NB4 (cell line): ENCODE measurements at regions not wholly inside any gene's neighbourhood (a gene's known extent, or its start where the extent isn't known, plus 50 kb on each side); places are given as distances from the start of the nearest gene placed in this dataset.

Experiments used
- POLR2A ChIP-seq: IDR thresholded peaks from 2 replicates; pipeline ENCODE4 v1.6.1; 2011; ENCODE audit warnings: mild to moderate bottlenecking; ENCODE audit not compliant: insufficient read length; ENCODE audit errors: extremely low read depth
- TF ChIP-seq, protein P1 (sequence below): IDR thresholded peaks from 2 replicates; pipeline ENCODE4 v1.6.1; 2011; ENCODE audit warnings: low read depth, low read length
- TF ChIP-seq, protein P2 (sequence below): IDR thresholded peaks from one replicate; pipeline ENCODE4 v1.5.1; 2012; ENCODE audit warnings: low read depth, low read length

DNA sequence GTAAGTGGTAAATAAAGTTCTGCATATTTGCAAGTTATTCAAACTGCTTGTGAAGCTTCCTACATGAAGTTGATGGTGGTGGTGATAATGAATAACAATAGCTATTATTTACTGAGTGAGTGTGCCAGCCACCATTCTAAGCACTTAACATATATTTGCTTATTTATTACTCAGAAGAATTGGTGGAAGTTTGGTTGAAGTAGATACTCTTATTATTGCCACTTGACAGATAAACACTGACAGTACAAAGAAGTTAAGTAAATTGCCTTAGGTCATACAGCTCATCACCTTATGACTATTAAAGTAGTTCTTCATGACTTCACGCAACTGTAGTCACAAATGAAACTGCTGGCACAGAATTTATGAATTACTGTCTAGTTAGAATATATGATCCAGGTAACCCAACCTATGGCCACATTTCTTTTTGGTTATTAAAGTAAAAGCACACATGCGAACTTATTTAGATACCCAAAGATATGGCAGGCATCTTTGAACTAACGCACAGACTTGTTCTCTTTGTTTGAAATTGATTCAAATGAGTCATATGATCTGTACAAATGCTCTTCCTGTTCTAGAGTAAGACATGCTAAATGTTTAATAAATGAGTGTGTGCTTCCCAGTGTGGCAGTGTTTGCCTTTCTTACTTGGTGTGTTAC, 99.8 kb upstream of the NR2F2 start:
- TF ChIP-seq, protein P1, sequence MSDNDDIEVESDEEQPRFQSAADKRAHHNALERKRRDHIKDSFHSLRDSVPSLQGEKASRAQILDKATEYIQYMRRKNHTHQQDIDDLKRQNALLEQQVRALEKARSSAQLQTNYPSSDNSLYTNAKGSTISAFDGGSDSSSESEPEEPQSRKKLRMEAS = no peak
- TF ChIP-seq, protein P2, sequence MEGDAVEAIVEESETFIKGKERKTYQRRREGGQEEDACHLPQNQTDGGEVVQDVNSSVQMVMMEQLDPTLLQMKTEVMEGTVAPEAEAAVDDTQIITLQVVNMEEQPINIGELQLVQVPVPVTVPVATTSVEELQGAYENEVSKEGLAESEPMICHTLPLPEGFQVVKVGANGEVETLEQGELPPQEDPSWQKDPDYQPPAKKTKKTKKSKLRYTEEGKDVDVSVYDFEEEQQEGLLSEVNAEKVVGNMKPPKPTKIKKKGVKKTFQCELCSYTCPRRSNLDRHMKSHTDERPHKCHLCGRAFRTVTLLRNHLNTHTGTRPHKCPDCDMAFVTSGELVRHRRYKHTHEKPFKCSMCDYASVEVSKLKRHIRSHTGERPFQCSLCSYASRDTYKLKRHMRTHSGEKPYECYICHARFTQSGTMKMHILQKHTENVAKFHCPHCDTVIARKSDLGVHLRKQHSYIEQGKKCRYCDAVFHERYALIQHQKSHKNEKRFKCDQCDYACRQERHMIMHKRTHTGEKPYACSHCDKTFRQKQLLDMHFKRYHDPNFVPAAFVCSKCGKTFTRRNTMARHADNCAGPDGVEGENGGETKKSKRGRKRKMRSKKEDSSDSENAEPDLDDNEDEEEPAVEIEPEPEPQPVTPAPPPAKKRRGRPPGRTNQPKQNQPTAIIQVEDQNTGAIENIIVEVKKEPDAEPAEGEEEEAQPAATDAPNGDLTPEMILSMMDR = no peak
- no peak for TF ChIP-seq POLR2A
